Gastrocnemius medialis (tissue), 4 donors: ENCODE measurements at regions not wholly inside any gene's neighbourhood (a gene's known extent, or its start where the extent isn't known, plus 50 kb on each side); places are given as distances from the start of the nearest gene placed in this dataset.

Experiments used
- ATAC-seq, 2 donors: fragments of 150-250 bp; one replicate each; pipeline ENCODE4 v1.9.1; 2016
- DNase-seq, 2 donors: peaks; one replicate each; pipeline ENCODE4 v3.0.0-alpha.2; 2019
- H3K27ac ChIP-seq, 4 donors: fragments of 200-600 bp; sonication (generic); 1 replicate in 1 of 4; 2 replicates in 3 of 4; pipeline ENCODE4 v1.5.1; 2016 to 2018; ENCODE audit warnings: mild to moderate bottlenecking in 2 of 4, moderate library complexity in 1 of 4
- H3K27me3 ChIP-seq, 3 donors: fragments of 200-600 bp; sonication (generic) in 2 of 3; 1 replicate in 1 of 3; 2 replicates in 2 of 3; pipeline versions ENCODE4 v1.5.1 to v1.6.0; 2016 to 2019; ENCODE audit warnings: mild to moderate bottlenecking in 1 of 3, moderate library complexity in 1 of 3
- H3K36me3 ChIP-seq, 2 donors: fragments of 200-600 bp; sonication (generic) in 1 of 2; one replicate each; pipeline ENCODE4 v1.5.1; 2017 to 2018
- H3K4me1 ChIP-seq, 2 donors: fragments of 200-600 bp; sonication (generic) in 1 of 2; one replicate each; pipeline ENCODE4 v1.5.1; 2016 to 2017; ENCODE audit warnings: mild to moderate bottlenecking in 2 of 2
- H3K4me3 ChIP-seq, 4 donors: fragments of 200-600 bp; sonication (generic) in 3 of 4; 1 replicate in 1 of 4; 2 replicates in 3 of 4; pipeline ENCODE4 v1.5.1; 2016 to 2019; ENCODE audit warnings: mild to moderate bottlenecking in 2 of 4
- H3K9me3 ChIP-seq, 3 donors: fragments of 200-600 bp; sonication (generic) in 2 of 3; 1 replicate in 1 of 3; 2 replicates in 2 of 3; pipeline ENCODE4 v1.5.1; 2016 to 2019
- POLR2A ChIP-seq, 2 donors: fragments of 450-650 bp; IDR thresholded peaks; one replicate each; pipeline ENCODE4 v1.6.1; 2017; ENCODE audit warnings: antibody characterized with exemption in 2 of 2, mild to moderate bottlenecking in 2 of 2, moderate library complexity in 2 of 2
- in situ Hi-C, 4 donors: fragments of 200-750 bp; cut with MboI; loops; one replicate each; pipeline versions ENCODE4 v1.15.0 to v1.8.0; 2017; ENCODE audit warnings: low sequenced_read_pairs in 4 of 4
- intact Hi-C: fragments of 100-400 bp; cut with DNase I; formaldehyde crosslinking; loops from one replicate; pipeline ENCODE4 v1.15.1; 2023; ENCODE audit warnings: low total_unique reads
- TF ChIP-seq, protein P1 (sequence below), 5 experiments: fragments of 450-650 bp in 3 of 5; fragments of 200-600 bp in 2 of 5; sonication (generic) in 2 of 5; IDR thresholded peaks in 4 of 5; conservative IDR thresholded peaks in 1 of 5; 1 replicate in 4 of 5; 2 replicates in 1 of 5; pipeline ENCODE4 v1.5.1; 2016 to 2019; ENCODE audit warnings: antibody characterized with exemption in 5 of 5, mild to moderate bottlenecking in 3 of 5, moderate library complexity in 3 of 5

GRCh38 chr6:6901205-6901719, 206.5 kb upstream of the RREB1 start:
- Histone ChIP-seq H3K4me1 (peaks cover 14 to 18% of the 10 kb centered on the region in 2 donors), H3K4me3 (peak overlapping the region in 2 of 4 donors; percentile 15 to 16), H3K9me3 (no peaks in the 10 kb centered on the region), H3K27me3 (no peaks in the 10 kb centered on the region), H3K27ac (peak overlapping the region; percentile 80 to 87 (median 82)), H3K36me3 (no peaks in the 10 kb centered on the region)
- DNase-seq (peak in 1 of 2 donors; percentile 47), ATAC-seq (peak; percentile 70 to 75)
- TF ChIP-seq, protein P1, sequence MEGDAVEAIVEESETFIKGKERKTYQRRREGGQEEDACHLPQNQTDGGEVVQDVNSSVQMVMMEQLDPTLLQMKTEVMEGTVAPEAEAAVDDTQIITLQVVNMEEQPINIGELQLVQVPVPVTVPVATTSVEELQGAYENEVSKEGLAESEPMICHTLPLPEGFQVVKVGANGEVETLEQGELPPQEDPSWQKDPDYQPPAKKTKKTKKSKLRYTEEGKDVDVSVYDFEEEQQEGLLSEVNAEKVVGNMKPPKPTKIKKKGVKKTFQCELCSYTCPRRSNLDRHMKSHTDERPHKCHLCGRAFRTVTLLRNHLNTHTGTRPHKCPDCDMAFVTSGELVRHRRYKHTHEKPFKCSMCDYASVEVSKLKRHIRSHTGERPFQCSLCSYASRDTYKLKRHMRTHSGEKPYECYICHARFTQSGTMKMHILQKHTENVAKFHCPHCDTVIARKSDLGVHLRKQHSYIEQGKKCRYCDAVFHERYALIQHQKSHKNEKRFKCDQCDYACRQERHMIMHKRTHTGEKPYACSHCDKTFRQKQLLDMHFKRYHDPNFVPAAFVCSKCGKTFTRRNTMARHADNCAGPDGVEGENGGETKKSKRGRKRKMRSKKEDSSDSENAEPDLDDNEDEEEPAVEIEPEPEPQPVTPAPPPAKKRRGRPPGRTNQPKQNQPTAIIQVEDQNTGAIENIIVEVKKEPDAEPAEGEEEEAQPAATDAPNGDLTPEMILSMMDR (IDR thresholded peaks at IDR 0.05 in 4 of 5, conservative IDR thresholded peaks at IDR 0.05 in 1 of 5) = peak in 1 of 5 experiments; percentile 11
- TF ChIP-seq POLR2A (IDR thresholded peaks at IDR 0.05) = no peak
- in situ Hi-C loops = loop anchor here in 3 of 4 donors (25.0 kb wide), 2 partner anchors 164 to 336 kb away; no protein-coding TSS in a partner anchor
- intact Hi-C loops = no loop called here

- Histone ChIP-seq H3K36me3 (no peaks in the 10 kb centered on the region), H3K4me1 (peaks cover 14 to 18% of the 10 kb centered on the region in 2 donors), H3K27ac (peak overlapping the region; percentile 80 to 87 (median 82)), H3K27me3 (no peaks in the 10 kb centered on the region), H3K9me3 (no peaks in the 10 kb centered on the region), H3K4me3 (no peak overlapping the region)
- in situ Hi-C loops = loop anchor here in 3 of 4 donors (25.0 kb wide), 2 partner anchors 165 to 335 kb away; no protein-coding TSS in a partner anchor
- DNase-seq (no peak), ATAC-seq (no peak)
- no peak for TF ChIP-seq POLR2A (IDR thresholded peaks at IDR 0.05)
- TF ChIP-seq, protein P1 (IDR thresholded peaks at IDR 0.05 in 4 of 5, conservative IDR thresholded peaks at IDR 0.05 in 1 of 5) = no peak
- intact Hi-C loops = no loop called here
Measured at GRCh38 chr6:6901945-6902344, 205.8 kb upstream of the RREB1 start.

DNA sequence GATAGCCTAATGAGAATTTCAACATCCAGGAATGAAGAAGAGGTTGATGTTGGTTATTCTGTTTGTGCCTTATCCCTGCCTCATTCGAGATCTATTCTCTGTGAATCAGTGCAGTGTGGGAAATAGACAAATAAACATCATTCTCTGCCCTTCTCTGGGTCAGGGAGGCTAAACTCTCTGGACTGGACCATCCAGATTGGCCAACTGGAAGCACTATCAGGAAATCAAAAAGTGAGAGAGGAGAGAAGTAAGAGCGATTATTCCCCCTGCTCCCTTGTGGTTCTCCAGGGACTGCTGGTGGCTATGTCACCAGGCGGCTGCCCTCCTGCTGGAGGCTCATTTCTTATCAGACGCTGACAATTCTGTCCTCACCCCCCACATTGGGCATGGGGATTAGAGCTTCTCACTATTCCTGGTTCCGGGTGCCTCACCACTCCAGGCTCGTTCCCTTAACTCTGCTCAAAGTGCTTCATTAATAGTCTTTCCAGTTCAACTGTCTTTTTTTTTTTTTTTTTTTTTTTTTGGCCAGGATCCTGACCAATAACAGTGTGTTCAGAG, 201.7 kb upstream of the RREB1 start:
- H3K36me3 ChIP-seq = no peaks in the 10 kb centered on the region
- peaks cover 6 to 7% of the 10 kb centered on the region in 2 donors for H3K4me1 ChIP-seq
- no peak overlapping the region for H3K4me3 ChIP-seq
- H3K9me3 ChIP-seq = no peaks in the 10 kb centered on the region
- no peak for ATAC-seq
- no peak overlapping the region for H3K27ac ChIP-seq
- intact Hi-C loops (no loop called here), in situ Hi-C loops (loop anchor here in 3 of 4 donors (25.0 kb wide), 2 partner anchors 169 to 331 kb away; no protein-coding TSS in a partner anchor)
- H3K27me3 ChIP-seq = no peaks in the 10 kb centered on the region
- TF ChIP-seq POLR2A (IDR thresholded peaks at IDR 0.05) = no peak
- TF ChIP-seq, protein P1 (IDR thresholded peaks at IDR 0.05 in 4 of 5, conservative IDR thresholded peaks at IDR 0.05 in 1 of 5) = no peak
- no peak for DNase-seq

DNA sequence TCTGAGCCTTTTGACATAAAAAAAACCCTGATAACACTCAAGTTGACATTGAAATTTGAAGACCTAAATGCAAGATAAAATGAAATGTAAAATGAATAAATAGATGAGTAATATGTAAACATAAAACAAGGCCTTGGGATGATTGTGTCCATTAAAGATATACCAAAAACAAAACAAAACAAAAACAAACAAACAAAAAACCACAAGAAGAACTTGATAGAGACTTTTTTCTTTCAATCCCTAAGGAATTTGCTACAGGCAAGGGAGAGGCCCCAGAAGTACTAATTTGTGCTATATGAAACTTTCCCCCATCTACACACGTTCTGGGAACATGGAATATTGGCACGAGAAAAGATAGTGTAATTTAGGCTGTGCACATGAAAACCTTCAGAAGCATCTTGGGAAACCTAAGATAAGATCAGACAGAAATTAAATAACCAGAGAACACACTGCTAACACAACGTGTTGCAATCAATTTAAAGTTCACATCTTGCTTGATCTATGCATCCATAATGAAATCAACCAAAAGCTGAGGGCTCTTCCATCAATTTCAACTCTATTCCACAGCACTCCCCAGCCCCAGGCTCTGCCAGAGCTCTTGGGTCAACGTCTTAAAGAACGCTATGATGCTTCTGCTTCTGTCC, 201.1 kb upstream of the RREB1 start:
- no peaks in the 10 kb centered on the region for H3K27me3 ChIP-seq
- TF ChIP-seq, protein P1 (IDR thresholded peaks at IDR 0.05 in 4 of 5, conservative IDR thresholded peaks at IDR 0.05 in 1 of 5) = no peak
- no peak for TF ChIP-seq POLR2A (IDR thresholded peaks at IDR 0.05)
- no peak for DNase-seq
- H3K27ac ChIP-seq = peak overlapping the region in 1 of 4 donors; percentile 36
- H3K36me3 ChIP-seq = no peaks in the 10 kb centered on the region
- ATAC-seq = no peak
- H3K4me1 ChIP-seq = peaks cover under 1 to 1% of the 10 kb centered on the region in 2 donors
- H3K9me3 ChIP-seq = no peaks in the 10 kb centered on the region
- in situ Hi-C loops = loop anchor here in 3 of 4 donors (25.0 kb wide), 2 partner anchors 169 to 331 kb away; no protein-coding TSS in a partner anchor
- no peak overlapping the region for H3K4me3 ChIP-seq
- intact Hi-C loops = no loop called here
